ENCODE measurements at regions not wholly inside any gene's neighbourhood (a gene's known extent, or its start where the extent isn't known, plus 50 kb on each side); places are given as distances from the start of the nearest gene placed in this dataset.
"Not testable (repeated sequence)": the region's sequence is repeated elsewhere in the genome, so short reads cannot be mapped to it uniquely, and the experiment has no call there.

DNA sequence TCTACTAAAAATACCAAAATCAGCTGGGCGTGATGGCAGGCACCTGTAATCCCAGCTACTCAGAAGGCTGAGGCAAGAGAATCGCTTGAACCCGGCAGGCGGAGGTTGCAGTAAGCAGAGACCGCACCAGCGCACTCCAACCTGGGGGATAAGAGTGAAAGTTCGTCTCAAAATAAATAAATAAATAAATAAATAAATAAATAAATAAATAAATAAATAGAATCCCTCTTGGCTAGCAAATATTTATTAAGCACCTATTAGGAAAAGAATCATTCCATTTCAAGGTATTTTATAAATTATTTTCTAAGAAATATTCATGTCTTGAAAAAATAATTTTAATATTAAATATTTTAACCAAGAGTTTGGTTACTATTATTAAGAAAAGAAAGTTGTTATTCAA, 1539.2 kb upstream of the SLC10A2 start:
- WGBS, 2 experiments (ENCODE audit: extremely low coverage in 2 of 2, insufficient read length in 1 of 2): no CpG with 5 or more reads among the region's 7 CpGs
- CTCF ChIA-PET; dilution Hi-C loops (cut with HindIII; ENCODE audit: low sequenced_read_pairs, unreplicated experiment): not testable (repeated sequence)

More for the DNA sequence above, 1539.2 kb upstream of the SLC10A2 start:
- DNase-seq; H3K9ac ChIP-seq (ENCODE audit: low read depth, low read length); H3K4ac ChIP-seq (ENCODE audit: low read depth, low read length); H3K4me3 ChIP-seq (ENCODE audit: insufficient read depth, low read depth, low read length); H2BK20ac ChIP-seq (ENCODE audit: low read depth, low read length); POLR2A ChIA-PET (ENCODE audit: unreplicated experiment); H3K23ac ChIP-seq (ENCODE audit: low read depth, low read length); H3K27me3 ChIP-seq (ENCODE audit: control insufficient read depth, insufficient read depth, low read length); H3K27ac ChIP-seq (ENCODE audit: insufficient read depth, low read length); H2BK120ac ChIP-seq (ENCODE audit: low read depth, low read length); H2AK5ac ChIP-seq (ENCODE audit: low read depth, low read length); H3K4me2 ChIP-seq (ENCODE audit: low read depth, low read length); H3K79me1 ChIP-seq (ENCODE audit: low read depth in 1 of 2, low read length in 2 of 2); H3K36me3 ChIP-seq (ENCODE audit: control insufficient read depth, insufficient read depth, low read length); in situ Hi-C loops (cut with MboI; ENCODE audit: low sequenced_read_pairs); H3K9me3 ChIP-seq (ENCODE audit: control insufficient read depth, insufficient read depth, low read length); BruUV-seq (replicated peaks); H3K14ac ChIP-seq (replicated peaks; ENCODE audit: low read depth, low read length); H3K9me1 ChIP-seq (ENCODE audit: insufficient read depth, low read length); ATAC-seq (ENCODE audit: low read depth); intact Hi-C loops (cut with micrococcal nuclease); H3K18ac ChIP-seq (ENCODE audit: low read depth, low read length); H2AK9ac ChIP-seq (replicated peaks; ENCODE audit: low read depth, low read length, poor library complexity); H3K56ac ChIP-seq (ENCODE audit: extremely low read depth, insufficient read depth, low read length); H4K8ac ChIP-seq (ENCODE audit: low read depth in 2 of 2, low read length in 2 of 2); H2AFZ ChIP-seq (replicated peaks; ENCODE audit: low read length, poor library complexity); H4K20me1 ChIP-seq (ENCODE audit: insufficient read depth, low read length); H4K5ac ChIP-seq (ENCODE audit: low read depth, low read length); H2BK15ac ChIP-seq (ENCODE audit: low read depth, low read length); H4K91ac ChIP-seq (ENCODE audit: insufficient read depth, low read depth, low read length); H2BK5ac ChIP-seq (ENCODE audit: low read depth, low read length, poor library complexity, severe bottlenecking); H3K4me1 ChIP-seq (ENCODE audit: control insufficient read depth, insufficient read depth, low read length): not testable (repeated sequence)

Data from IMR-90 (cell line).